ENCODE measurements at regions not wholly inside any gene's neighbourhood (a gene's known extent, or its start where the extent isn't known, plus 50 kb on each side); places are given as distances from the start of the nearest gene placed in this dataset.
"Not testable (repeated sequence)": the region's sequence is repeated elsewhere in the genome, so short reads cannot be mapped to it uniquely, and the experiment has no call there.

- no peaks in the 10 kb centered on the region for H3F3A ChIP-seq (ENCODE audit: insufficient read depth, low read length)
- no peaks in the 10 kb centered on the region for H3K36me3 ChIP-seq (ENCODE audit: insufficient read depth, low read length)
- TF ChIP-seq EZH2 (IDR thresholded peaks at IDR 0.05; ENCODE audit: borderline replicate concordance, low read length): no peak
- H2AFZ ChIP-seq (ENCODE audit: low read length): no peak overlapping the region
- no peaks in the 10 kb centered on the region for H4K20me1 ChIP-seq (ENCODE audit: insufficient read depth, low read length)
- no peaks in the 10 kb centered on the region for H3K79me2 ChIP-seq (ENCODE audit: insufficient read depth, low read length)
- no peaks in the 10 kb centered on the region for H3K9me3 ChIP-seq (ENCODE audit: low read length)
- no peak overlapping the region for H3K9ac ChIP-seq (ENCODE audit: low read length)
- no peaks in the 10 kb centered on the region for H3K27me3 ChIP-seq (ENCODE audit: insufficient read depth, low read length)
- H3K4me1 ChIP-seq (ENCODE audit: insufficient read depth, low read length, severe bottlenecking): no peaks in the 10 kb centered on the region
- H3K27ac ChIP-seq (ENCODE audit: low read depth, low read length, poor library complexity, severe bottlenecking): no peak overlapping the region
- no peak overlapping the region for H3K4me2 ChIP-seq (ENCODE audit: low read length)
- H3K4me3 ChIP-seq (ENCODE audit: low read depth, low read length, poor library complexity, severe bottlenecking): no peak overlapping the region
- no peaks in the 10 kb centered on the region for H3K9me2 ChIP-seq (ENCODE audit: low read depth, low read length)
These were observed 236.8 kb upstream of the VCX start for GRCh38 chrX:7606039-7606652.

GRCh38 chrX:7603387-7603786, 239.6 kb upstream of the VCX start:
- H3K9me2 ChIP-seq (ENCODE audit: low read depth, low read length): no peaks in the 10 kb centered on the region
- H3K27ac ChIP-seq (ENCODE audit: low read depth, low read length, poor library complexity, severe bottlenecking): no peak overlapping the region
- no peak overlapping the region for H3K4me3 ChIP-seq (ENCODE audit: low read depth, low read length, poor library complexity, severe bottlenecking)
- no peaks in the 10 kb centered on the region for H3F3A ChIP-seq (ENCODE audit: insufficient read depth, low read length)
- H3K9ac ChIP-seq (ENCODE audit: low read length): no peak overlapping the region
- no peaks in the 10 kb centered on the region for H3K4me1 ChIP-seq (ENCODE audit: insufficient read depth, low read length, severe bottlenecking)
- TF ChIP-seq EZH2 (IDR thresholded peaks at IDR 0.05; ENCODE audit: borderline replicate concordance, low read length): no peak
- no peak for TF ChIP-seq CTCF (IDR thresholded peaks at IDR 0.05; ENCODE audit: low read length)
- H3K36me3 ChIP-seq (ENCODE audit: insufficient read depth, low read length): no peaks in the 10 kb centered on the region
- H3K79me2 ChIP-seq (ENCODE audit: insufficient read depth, low read length): no peaks in the 10 kb centered on the region
- no peaks in the 10 kb centered on the region for H3K27me3 ChIP-seq (ENCODE audit: insufficient read depth, low read length)
- no peak overlapping the region for H2AFZ ChIP-seq (ENCODE audit: low read length)
- no peaks in the 10 kb centered on the region for H3K9me3 ChIP-seq (ENCODE audit: low read length)
- H4K20me1 ChIP-seq (ENCODE audit: insufficient read depth, low read length): no peaks in the 10 kb centered on the region
- H3K4me2 ChIP-seq (ENCODE audit: low read length): no peak overlapping the region

- no peak overlapping the region for H3K4me2 ChIP-seq (ENCODE audit: low read length)
These were observed 246.1 kb upstream of the VCX start for GRCh38 chrX:7596822-7597221.

GRCh38 chrX:7593370-7593769, 249.6 kb upstream of the VCX start:
- not testable (repeated sequence) for H3K9me3 ChIP-seq (ENCODE audit: low read length); H2AFZ ChIP-seq (ENCODE audit: low read length); H3F3A ChIP-seq (ENCODE audit: insufficient read depth, low read length); H3K9ac ChIP-seq (ENCODE audit: low read length); H3K9me2 ChIP-seq (ENCODE audit: low read depth, low read length); H4K20me1 ChIP-seq (ENCODE audit: insufficient read depth, low read length); H3K4me1 ChIP-seq (ENCODE audit: insufficient read depth, low read length, severe bottlenecking); H3K79me2 ChIP-seq (ENCODE audit: insufficient read depth, low read length); H3K36me3 ChIP-seq (ENCODE audit: insufficient read depth, low read length); H3K4me2 ChIP-seq (ENCODE audit: low read length); H3K27me3 ChIP-seq (ENCODE audit: insufficient read depth, low read length); H3K4me3 ChIP-seq (ENCODE audit: low read depth, low read length, poor library complexity, severe bottlenecking); H3K27ac ChIP-seq (ENCODE audit: low read depth, low read length, poor library complexity, severe bottlenecking)

More at GRCh38 chrX:7596822-7597221, 246.1 kb upstream of the VCX start:
- Histone ChIP-seq H2AFZ (ENCODE audit: low read length) (no peak overlapping the region), H3K27me3 (ENCODE audit: insufficient read depth, low read length) (no peaks in the 10 kb centered on the region), H3K9me3 (ENCODE audit: low read length) (no peaks in the 10 kb centered on the region), H3K36me3 (ENCODE audit: insufficient read depth, low read length) (no peaks in the 10 kb centered on the region), H3K9ac (ENCODE audit: low read length) (no peak overlapping the region), H3K4me3 (ENCODE audit: low read depth, low read length, poor library complexity, severe bottlenecking) (no peak overlapping the region), H3F3A (ENCODE audit: insufficient read depth, low read length) (no peaks in the 10 kb centered on the region), H3K27ac (ENCODE audit: low read depth, low read length, poor library complexity, severe bottlenecking) (no peak overlapping the region), H4K20me1 (ENCODE audit: insufficient read depth, low read length) (no peaks in the 10 kb centered on the region), H3K79me2 (ENCODE audit: insufficient read depth, low read length) (no peaks in the 10 kb centered on the region), H3K9me2 (ENCODE audit: low read depth, low read length) (no peaks in the 10 kb centered on the region), H3K4me1 (ENCODE audit: insufficient read depth, low read length, severe bottlenecking) (no peaks in the 10 kb centered on the region)
- TF ChIP-seq CTCF (IDR thresholded peaks at IDR 0.05; ENCODE audit: low read length): no peak
- TF ChIP-seq EZH2 (IDR thresholded peaks at IDR 0.05; ENCODE audit: borderline replicate concordance, low read length): no peak
